DND-41 (cell line): ENCODE measurements at regions not wholly inside any gene's neighbourhood (a gene's known extent, or its start where the extent isn't known, plus 50 kb on each side); places are given as distances from the start of the nearest gene placed in this dataset.

Experiments
- ATAC-seq: fragments of 200-7000 bp; cut with Tn5 transposase; 3 replicates; pipeline ENCODE4 v1.9.1; 2021; ENCODE audit warnings: low read depth; ENCODE audit not compliant: insufficient read depth
- DNase-seq: peaks from one replicate; pipeline ENCODE4 v3.0.0-alpha.2; 2020
- H2AFZ ChIP-seq: 2 replicates; pipeline ENCODE4 v1.6.0; 2012; ENCODE audit warnings: low read depth, low read length
- H3K27ac ChIP-seq: 2 replicates; pipeline ENCODE4 v1.5.1; 2012; ENCODE audit warnings: low read length, inconsistent platforms
- H3K27me3 ChIP-seq: fragments of 200-600 bp; sonication (generic); 2 replicates; pipeline ENCODE4 v1.6.0; 2012; ENCODE audit warnings: low read length, mild to moderate bottlenecking, inconsistent platforms; ENCODE audit not compliant: insufficient read depth, poor library complexity
- H3K36me3 ChIP-seq: 2 replicates; pipeline ENCODE4 v1.5.1; 2012; ENCODE audit warnings: low read length, inconsistent platforms; ENCODE audit not compliant: insufficient read depth
- H3K4me1 ChIP-seq: 2 replicates; pipeline ENCODE4 v1.5.1; 2012; ENCODE audit warnings: mild to moderate bottlenecking, low read length; ENCODE audit not compliant: insufficient read depth
- H3K4me2 ChIP-seq: 2 replicates; pipeline ENCODE4 v1.6.0; 2012; ENCODE audit warnings: mild to moderate bottlenecking, moderate library complexity, low read length, inconsistent platforms; ENCODE audit not compliant: insufficient read depth
- H3K4me3 ChIP-seq, 2 experiments: fragments of 200-600 bp in 1 of 2; shearing (Covaris generic) in 1 of 2; 2 replicates each; pipeline ENCODE4 v1.5.1; 2012 to 2016; ENCODE audit warnings: inconsistent platforms in 2 of 2, low read length in 2 of 2, mild to moderate bottlenecking in 2 of 2, low read depth in 1 of 2, moderate library complexity in 1 of 2
- H3K79me2 ChIP-seq: 2 replicates; pipeline ENCODE4 v1.6.0; 2012; ENCODE audit warnings: low read length, inconsistent platforms; ENCODE audit not compliant: insufficient read depth
- H3K9ac ChIP-seq: 2 replicates; pipeline ENCODE4 v1.6.0; 2012; ENCODE audit warnings: low read depth, mild to moderate bottlenecking, inconsistent platforms, low read length, moderate library complexity
- H3K9me3 ChIP-seq: 2 replicates; pipeline ENCODE4 v1.5.1; 2012; ENCODE audit warnings: low read length, moderate library complexity, mild to moderate bottlenecking, inconsistent platforms; ENCODE audit not compliant: insufficient read depth, severe bottlenecking
- H4K20me1 ChIP-seq: 2 replicates; pipeline ENCODE4 v1.6.0; 2012; ENCODE audit warnings: low read length; ENCODE audit not compliant: insufficient read depth
- CTCF ChIP-seq: IDR thresholded peaks from 2 replicates; pipeline ENCODE4 v1.5.1; 2012; ENCODE audit warnings: borderline replicate concordance, low read length, moderate library complexity, mild to moderate bottlenecking; ENCODE audit not compliant: poor library complexity, severe bottlenecking; ENCODE audit errors: extremely low read depth
- EZH2 ChIP-seq: IDR thresholded peaks from 3 replicates; pipeline ENCODE4 v1.6.1; 2012; ENCODE audit warnings: borderline replicate concordance, low read depth, mild to moderate bottlenecking, moderate library complexity, low read length, inconsistent platforms; ENCODE audit not compliant: severe bottlenecking

GRCh38 chr18:41396861-41397260, 558.2 kb upstream of the PIK3C3 start:
- no peaks in the 10 kb centered on the region for H3K4me1 ChIP-seq
- H3K4me3 ChIP-seq, result no peak overlapping the region
- no peak overlapping the region for H3K9ac ChIP-seq
- no peak for DNase-seq
- H3K36me3 ChIP-seq, result no peaks in the 10 kb centered on the region
- no peaks in the 10 kb centered on the region for H3K79me2 ChIP-seq
- TF ChIP-seq EZH2 (no peak), CTCF (no peak)
- ATAC-seq, result no peak
- H3K9me3 ChIP-seq, result no peaks in the 10 kb centered on the region
- H3K27me3 ChIP-seq, result no peaks in the 10 kb centered on the region
- no peak overlapping the region for H3K27ac ChIP-seq
- no peak overlapping the region for H3K4me2 ChIP-seq
- no peak overlapping the region for H2AFZ ChIP-seq
- no peaks in the 10 kb centered on the region for H4K20me1 ChIP-seq

- Histone ChIP-seq H3K9me3 (no peaks in the 10 kb centered on the region), H3K27ac (no peak overlapping the region), H2AFZ (no peak overlapping the region), H3K9ac (no peak overlapping the region), H3K27me3 (no peaks in the 10 kb centered on the region), H3K4me2 (no peak overlapping the region), H3K4me3 (no peak overlapping the region), H3K4me1 (no peaks in the 10 kb centered on the region), H3K36me3 (no peaks in the 10 kb centered on the region), H3K79me2 (no peaks in the 10 kb centered on the region), H4K20me1 (no peaks in the 10 kb centered on the region)
- DNase-seq, result no peak
- no peak for ATAC-seq
- TF ChIP-seq EZH2 (no peak), CTCF (no peak)
These were observed 558.8 kb upstream of the PIK3C3 start for GRCh38 chr18:41396211-41396610.

- no peaks in the 10 kb centered on the region for H3K79me2 ChIP-seq
- no peaks in the 10 kb centered on the region for H3K4me1 ChIP-seq
- H3K9ac ChIP-seq, result no peak overlapping the region
- ATAC-seq (no peak), DNase-seq (no peak)
- H4K20me1 ChIP-seq, result no peaks in the 10 kb centered on the region
- no peak overlapping the region for H3K27ac ChIP-seq
- H3K9me3 ChIP-seq, result no peaks in the 10 kb centered on the region
- H2AFZ ChIP-seq, result no peak overlapping the region
- no peaks in the 10 kb centered on the region for H3K27me3 ChIP-seq
- no peaks in the 10 kb centered on the region for H3K36me3 ChIP-seq
- H3K4me3 ChIP-seq, result no peak overlapping the region
- TF ChIP-seq EZH2 (no peak), CTCF (no peak)
- no peak overlapping the region for H3K4me2 ChIP-seq
These were observed 559.3 kb upstream of the PIK3C3 start for GRCh38 chr18:41395695-41396094.
